GM12875 (cell line): ENCODE measurements at regions not wholly inside any gene's neighbourhood (a gene's known extent, or its start where the extent isn't known, plus 50 kb on each side); places are given as distances from the start of the nearest gene placed in this dataset.

Source experiments
- H3K4me3 ChIP-seq: one replicate; pipeline ENCODE4 v1.5.1; 2011; ENCODE audit warnings: low read depth, low read length, control low read depth
- TF ChIP-seq, protein P1 (sequence below): IDR thresholded peaks from 2 replicates; pipeline ENCODE4 v1.5.1; 2011; ENCODE audit warnings: low read depth, mild to moderate bottlenecking, control low read depth, inconsistent platforms, low read length, moderate library complexity, borderline replicate concordance; ENCODE audit not compliant: insufficient read depth

DNA sequence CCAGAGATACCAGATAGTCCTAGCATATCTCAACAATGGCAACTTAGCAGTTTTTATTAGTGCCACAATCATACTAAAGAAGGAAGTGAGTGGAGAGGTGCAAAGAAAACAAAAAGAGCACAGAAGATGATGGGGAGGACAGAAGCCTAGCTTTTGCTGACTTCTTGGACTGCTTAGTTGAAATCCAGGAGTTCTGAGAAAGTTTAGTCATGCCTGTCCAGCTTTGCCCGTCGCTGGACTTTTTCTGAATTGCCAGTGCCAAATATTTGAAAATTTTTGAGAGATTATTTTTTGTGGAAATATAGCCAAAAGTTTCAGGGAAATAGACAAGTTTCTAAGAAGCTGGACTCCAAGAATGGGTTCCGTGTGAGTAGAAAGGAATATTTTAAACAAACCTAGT is 558.7 kb upstream of the TNP1 start:
- TF ChIP-seq, protein P1, sequence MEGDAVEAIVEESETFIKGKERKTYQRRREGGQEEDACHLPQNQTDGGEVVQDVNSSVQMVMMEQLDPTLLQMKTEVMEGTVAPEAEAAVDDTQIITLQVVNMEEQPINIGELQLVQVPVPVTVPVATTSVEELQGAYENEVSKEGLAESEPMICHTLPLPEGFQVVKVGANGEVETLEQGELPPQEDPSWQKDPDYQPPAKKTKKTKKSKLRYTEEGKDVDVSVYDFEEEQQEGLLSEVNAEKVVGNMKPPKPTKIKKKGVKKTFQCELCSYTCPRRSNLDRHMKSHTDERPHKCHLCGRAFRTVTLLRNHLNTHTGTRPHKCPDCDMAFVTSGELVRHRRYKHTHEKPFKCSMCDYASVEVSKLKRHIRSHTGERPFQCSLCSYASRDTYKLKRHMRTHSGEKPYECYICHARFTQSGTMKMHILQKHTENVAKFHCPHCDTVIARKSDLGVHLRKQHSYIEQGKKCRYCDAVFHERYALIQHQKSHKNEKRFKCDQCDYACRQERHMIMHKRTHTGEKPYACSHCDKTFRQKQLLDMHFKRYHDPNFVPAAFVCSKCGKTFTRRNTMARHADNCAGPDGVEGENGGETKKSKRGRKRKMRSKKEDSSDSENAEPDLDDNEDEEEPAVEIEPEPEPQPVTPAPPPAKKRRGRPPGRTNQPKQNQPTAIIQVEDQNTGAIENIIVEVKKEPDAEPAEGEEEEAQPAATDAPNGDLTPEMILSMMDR = no peak
- no peak overlapping the region for H3K4me3 ChIP-seq

DNA sequence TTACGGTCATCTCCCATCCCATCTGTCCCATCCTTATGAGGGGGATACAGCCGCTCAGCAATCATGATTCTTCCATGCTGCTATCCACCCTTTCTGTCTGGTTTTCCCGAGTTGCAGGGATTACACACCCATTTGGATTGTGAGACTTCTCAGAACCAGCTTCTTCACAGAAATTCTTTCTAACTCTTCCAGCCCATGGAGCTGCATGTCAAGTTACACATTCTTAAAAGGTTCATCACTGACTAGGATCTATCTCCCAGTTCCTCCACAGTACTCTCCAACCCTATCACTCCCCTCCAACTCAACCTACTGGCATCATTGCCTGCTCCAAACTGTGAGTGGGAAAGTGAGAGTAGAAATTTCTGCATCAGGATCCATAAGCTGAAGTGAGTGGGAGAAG is 558.2 kb upstream of the TNP1 start:
- TF ChIP-seq, protein P1 = no peak
- H3K4me3 ChIP-seq = no peak overlapping the region

DNA sequence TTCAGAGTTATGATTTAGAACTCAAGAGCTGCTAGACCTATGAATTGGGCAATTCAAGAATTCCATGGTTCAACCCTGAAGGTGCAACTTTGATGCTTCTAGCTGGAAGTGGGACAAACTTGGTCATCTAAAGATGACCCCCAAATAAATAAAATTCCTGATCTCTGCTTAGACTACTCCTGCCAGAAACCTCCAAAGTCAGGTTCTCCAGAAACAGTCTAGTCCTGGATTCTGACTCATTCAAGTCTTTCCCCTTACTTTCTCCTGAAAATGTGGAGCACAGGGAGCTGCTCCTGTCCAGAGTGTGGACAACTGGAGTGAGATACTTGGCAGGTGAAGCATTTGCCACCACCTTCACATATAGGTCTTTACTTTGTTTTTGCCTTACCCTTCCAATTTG is 557.7 kb upstream of the TNP1 start:
- H3K4me3 ChIP-seq = no peak overlapping the region
- TF ChIP-seq, protein P1 = no peak

DNA sequence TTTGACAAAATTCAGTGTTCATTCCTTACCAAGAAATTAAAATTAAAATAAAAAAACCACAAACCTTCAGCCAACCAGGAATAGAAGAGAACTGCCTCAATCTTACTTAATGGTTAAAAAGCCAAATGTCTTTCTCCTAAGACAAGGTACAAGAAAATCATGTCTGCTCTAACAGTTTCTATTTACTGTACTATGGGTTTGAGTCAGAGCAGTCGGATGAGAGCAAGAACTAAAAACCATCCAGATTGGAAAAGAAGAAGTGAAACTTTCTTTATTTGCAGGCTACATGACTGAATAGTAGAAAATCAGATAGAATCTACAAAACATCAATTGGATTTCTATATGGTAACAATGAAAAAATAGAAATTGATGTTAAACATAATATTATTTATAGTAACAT is 555.5 kb upstream of the TNP1 start:
- TF ChIP-seq, protein P1 = no peak
- H3K4me3 ChIP-seq = no peak overlapping the region

DNA sequence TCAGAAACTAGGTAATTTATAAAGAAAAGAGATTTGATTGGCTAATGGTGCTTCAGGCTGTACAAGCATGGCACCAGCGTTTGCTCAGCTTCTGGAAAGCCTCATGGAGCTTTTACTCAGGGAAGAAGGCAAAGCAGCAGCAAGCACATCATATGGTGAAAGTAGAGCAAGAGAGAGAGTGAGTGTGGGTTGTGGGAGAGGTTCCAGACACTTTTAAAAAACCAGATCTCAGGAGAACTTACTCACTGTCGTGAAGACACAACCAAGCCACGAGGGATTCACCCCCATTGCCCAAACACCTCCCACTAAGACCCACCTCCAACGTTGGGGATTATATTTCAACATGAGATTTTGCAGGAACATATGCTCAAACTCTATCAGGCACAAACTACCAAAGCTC is 554.6 kb upstream of the TNP1 start:
- no peak overlapping the region for H3K4me3 ChIP-seq
- TF ChIP-seq, protein P1 = no peak

DNA sequence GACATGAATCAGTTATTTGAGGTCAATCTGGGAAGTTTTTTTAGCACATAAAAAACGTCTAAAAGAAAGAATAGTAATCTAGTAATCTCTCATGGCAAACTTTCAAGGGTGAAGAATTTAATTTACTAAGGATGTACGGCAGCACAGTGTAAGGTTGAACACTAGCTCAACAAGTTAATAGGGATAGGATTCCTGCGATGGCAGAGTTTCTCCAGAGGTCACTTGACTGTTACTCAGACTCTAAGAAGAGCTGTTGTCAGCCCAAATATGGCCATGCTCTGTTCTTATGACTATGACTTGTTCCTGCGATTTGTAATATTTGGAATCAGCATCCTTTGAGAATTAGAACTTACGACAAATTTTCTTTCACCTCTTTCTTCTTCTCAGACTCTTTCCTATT is 553.3 kb upstream of the TNP1 start:
- no peak overlapping the region for H3K4me3 ChIP-seq
- TF ChIP-seq, protein P1 = no peak

DNA sequence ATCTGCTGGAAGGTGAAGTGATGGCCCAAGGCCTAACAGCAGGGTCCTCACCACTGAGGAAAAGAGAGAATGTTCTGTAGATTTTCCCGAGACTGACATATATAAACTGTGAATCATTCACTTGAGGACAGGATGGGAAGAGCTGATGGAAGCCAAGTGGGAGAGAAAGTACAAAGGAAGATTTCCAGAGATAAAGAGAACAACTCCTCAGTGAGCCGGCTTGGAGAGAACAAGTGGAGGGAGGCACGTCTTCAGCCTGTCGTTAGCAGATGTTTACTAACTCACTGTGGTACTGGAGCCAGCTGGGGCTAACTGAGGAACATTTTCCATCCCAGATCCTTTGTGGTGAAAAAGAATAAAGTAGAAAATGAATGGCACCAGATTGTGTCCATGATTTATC is 552.9 kb upstream of the TNP1 start:
- no peak overlapping the region for H3K4me3 ChIP-seq
- TF ChIP-seq, protein P1 = no peak
